NCI-H2081 (cell line): ENCODE measurements at regions not wholly inside any gene's neighbourhood (a gene's known extent, or its start where the extent isn't known, plus 50 kb on each side); places are given as distances from the start of the nearest gene placed in this dataset.
A peak's percentile ranks its signal among the peaks of the same experiment; 100 is the strongest.
"Not testable (repeated sequence)": the region's sequence is repeated elsewhere in the genome, so short reads cannot be mapped to it uniquely, and the experiment has no call there.

Source experiments
- DNase-seq, 2 experiments: peaks; one replicate each; lab custom pipeline; 2025; lab: John Stamatoyannopoulos, UW

- DNase-seq, result no peak
Measured at GRCh38 chr14:88929656-88930436, 105.4 kb downstream of the TTC8 start.

DNA sequence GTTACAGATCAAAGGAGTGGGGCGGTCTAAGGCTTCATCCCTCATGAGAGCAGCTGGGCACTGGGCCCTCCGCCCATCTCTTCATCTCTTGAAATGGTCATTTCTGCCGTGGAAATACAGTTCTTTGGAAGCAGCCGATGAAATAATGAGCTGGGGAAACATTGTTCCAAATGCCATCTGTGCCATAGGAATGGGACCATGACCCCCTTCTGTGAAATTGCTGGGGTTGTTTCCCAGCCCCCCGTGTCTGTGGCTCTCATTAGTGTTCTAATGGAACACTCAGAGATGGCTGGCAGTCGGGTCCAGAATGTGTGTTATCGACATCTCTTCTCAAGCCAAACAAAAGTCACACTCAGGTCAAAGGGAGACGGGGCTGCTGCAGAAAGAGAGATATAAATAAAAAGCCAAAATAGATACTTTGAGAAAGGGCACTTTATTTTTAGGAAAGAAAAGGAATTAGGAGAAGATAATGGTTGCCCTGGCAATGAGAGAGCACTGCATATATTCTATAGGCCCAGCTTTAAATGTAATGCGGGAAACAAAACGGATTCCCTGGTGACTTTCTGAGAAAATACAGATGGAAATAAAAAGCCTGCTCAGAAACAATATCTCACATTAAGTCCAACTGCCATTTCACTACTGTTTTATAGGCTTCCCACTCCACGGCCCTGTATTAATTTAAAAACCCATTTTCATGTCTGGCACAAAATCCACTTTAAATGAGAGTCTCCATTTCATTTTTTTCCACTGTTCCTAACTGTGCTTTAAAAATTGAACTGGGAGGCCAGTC, 107.1 kb downstream of the TTC8 start:
- DNase-seq, result no peak

DNA sequence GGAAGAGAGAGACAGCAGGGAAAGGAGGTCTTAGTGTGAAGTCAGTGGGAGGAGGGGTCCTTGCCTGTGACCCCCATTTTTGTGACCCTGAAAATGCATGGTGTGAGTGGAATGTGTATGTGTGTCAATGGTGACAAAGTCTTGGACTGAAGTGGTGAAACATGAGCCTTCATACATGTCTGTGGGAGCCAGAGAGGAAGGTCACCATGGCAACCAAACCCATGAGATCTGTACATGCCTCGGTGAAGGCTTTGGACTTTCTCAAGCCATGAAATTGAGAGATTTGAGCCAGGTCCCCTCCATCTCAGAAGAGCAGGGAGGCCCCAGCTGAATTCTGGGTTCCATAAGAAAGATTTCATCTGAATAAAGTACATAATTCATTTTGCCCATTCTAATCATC, 108.7 kb downstream of the TTC8 start:
- DNase-seq, result no peak

DNA sequence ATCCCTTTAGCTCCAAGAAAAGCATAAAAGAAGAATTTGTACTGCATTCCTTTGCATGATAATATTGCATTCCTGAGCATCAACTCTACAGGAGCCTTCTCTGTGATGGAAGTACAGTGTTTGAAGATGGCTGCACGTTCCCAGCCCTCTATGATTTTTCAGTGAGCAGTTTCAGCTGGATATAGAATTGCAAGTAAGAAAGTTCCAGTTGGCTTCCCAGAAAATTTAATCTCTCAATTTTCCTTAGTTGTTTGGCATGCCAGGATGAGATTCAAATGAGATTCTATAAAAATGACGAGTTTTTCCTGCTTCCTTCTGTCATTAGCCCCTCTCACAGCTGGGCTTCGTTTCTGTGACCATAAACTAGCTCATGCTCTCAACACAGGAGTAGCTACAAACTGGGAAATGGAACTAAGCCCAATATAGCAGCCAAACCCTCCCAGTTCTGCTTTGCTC, 109.9 kb downstream of the TTC8 start:
- DNase-seq, result no peak

GRCh38 chr14:88935083-88935482, 110.6 kb downstream of the TTC8 start:
- DNase-seq, result no peak

- DNase-seq, result no peak
Measured at GRCh38 chr14:88937706-88938105, 113.3 kb downstream of the TTC8 start.

GRCh38 chr14:88940671-88941070, 116.2 kb downstream of the TTC8 start:
- DNase-seq, result no peak

GRCh38 chr14:88941414-88941813, 117.0 kb downstream of the TTC8 start:
- DNase-seq, result no peak

GRCh38 chr14:88947646-88948598, 123.5 kb downstream of the TTC8 start:
- no peak for DNase-seq

GRCh38 chr14:88950069-88950468, 125.6 kb downstream of the TTC8 start:
- DNase-seq, result no peak

DNA sequence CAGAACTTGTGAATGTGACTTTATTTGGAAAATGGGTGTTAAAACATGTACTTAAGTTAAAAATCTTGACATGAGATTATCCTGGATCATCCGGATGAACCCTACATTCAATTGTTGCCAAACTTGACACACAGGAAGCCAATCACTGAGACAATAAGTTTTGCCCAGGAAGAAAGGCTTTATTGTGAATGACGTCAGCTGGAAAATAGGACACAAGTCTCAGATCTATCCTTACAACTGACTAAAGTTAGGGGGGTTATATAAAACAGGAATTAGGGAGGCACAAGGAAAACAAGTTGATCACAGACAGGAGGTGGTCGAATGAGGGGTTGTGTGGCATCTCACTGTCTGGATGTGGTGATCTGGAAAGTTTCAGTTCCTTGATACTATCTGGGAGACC, 126.9 kb downstream of the TTC8 start:
- no peak for DNase-seq

- no peak for DNase-seq
Measured at GRCh38 chr14:88952901-88953300, 128.4 kb downstream of the TTC8 start.

GRCh38 chr14:88955455-88955854, 131.0 kb downstream of the TTC8 start:
- peak; percentile 5 to 51 for DNase-seq

DNA sequence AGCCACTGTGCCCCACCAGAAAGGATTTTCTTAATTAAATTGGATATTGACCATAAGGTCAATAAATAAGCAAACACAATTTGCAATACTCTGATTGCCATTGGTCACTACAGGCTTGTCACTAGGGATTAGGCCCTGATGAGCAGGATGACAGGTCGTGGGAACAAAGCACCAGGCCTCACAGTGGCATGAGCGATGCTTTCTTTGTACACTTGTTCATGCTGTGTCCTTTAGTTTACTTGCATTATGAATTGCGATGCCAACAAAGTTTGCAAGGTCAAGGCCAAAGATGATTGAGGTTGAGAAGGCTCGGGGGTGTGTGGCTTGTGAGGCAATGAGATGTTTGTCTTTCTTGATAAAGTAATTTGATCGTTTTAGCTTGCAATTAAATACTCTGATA, 136.0 kb downstream of the TTC8 start:
- DNase-seq, result no peak

- DNase-seq, result no peak
Measured at GRCh38 chr14:88961214-88961613, 136.8 kb downstream of the TTC8 start.

GRCh38 chr14:88962356-88962755, 137.9 kb downstream of the TTC8 start:
- no peak for DNase-seq

DNA sequence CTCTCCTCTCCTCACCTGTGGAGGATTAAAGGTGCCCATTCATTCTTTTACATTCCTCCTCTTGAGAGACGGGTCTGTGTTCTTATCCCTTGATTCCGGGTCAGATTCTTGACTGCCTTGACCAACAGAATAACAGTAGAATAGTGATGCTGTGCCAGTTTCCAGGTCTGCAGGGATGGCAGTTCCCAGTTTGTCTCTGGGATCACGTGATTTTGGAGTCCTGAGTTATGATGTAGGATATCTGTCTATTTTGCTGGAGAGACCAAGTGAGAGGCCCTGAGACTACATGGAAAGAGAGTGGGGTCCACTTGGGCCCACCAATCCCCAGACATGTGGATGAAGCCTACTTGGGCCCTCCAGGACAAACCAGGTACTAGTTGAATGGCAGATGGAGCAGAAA, 142.8 kb downstream of the TTC8 start:
- no peak for DNase-seq

DNA sequence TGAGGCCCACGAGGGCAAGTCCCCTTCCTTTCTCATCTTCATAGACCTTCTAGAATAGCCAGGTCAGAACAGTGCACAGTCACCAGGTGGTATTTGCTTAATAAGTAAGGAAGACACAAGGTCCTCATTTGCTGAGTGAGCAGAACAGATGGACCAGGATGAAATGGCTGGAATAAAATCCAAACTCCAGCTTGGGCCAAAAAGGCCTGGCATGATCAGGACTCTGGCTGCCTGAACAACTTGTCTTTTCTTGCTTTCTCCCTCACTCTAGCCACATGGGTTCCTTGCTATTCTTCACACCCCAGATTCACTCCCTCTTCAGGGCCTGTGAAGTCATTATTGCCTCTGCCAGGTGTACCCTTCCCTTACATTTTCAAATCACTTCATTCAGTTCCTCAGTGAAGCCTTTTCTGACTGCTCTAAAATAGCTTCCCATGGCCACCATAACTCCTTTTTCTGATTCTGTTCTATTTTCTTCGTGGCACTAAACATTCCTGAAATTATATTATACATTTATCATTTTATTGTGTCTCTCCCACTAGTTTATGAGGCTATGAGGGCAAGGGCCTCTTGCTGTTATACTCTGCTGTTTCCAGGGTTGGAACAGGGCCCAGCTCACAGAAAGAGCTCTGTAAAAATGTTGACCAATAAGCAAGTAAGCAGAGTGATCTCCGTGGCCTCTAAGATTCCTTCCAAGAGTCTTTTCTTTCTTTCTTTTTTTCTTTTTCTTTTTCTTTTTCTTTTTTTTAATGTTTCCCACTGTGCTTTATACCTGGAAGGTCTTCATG, 150.8 kb downstream of the TTC8 start:
- DNase-seq, result no peak

DNA sequence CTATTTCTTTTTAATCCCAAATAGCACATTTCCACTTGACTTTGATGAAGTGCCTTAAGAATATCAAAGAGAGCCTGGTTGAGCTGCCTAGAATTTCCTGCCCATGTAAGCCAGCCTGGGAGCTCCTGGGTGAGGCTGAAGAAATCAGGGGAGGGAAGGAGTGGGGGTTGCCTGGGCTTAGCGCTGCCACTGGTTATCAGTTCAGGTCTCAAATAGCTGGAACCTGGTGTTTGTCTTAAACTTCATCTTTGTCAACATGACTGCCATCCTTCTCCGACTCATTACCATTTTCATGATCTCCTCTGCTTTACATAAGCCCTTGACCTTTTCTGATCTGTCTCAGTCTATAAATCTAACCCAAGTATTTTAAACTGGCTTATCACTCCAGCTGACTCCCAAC, 151.5 kb downstream of the TTC8 start:
- DNase-seq, result no peak

GRCh38 chr14:88980907-88981306, 156.5 kb downstream of the TTC8 start:
- DNase-seq, result not testable (repeated sequence)

- no peak for DNase-seq
Measured at GRCh38 chr14:88981948-88982347, 157.5 kb downstream of the TTC8 start.
